ENCODE measurements at regions not wholly inside any gene's neighbourhood (a gene's known extent, or its start where the extent isn't known, plus 50 kb on each side); places are given as distances from the start of the nearest gene placed in this dataset.

GRCh38 chr6:166244353-166245045 is 63.7 kb downstream of the PRR18 start:
- TF ChIP-seq CTCF (IDR thresholded peaks at IDR 0.05) (no peak), POLR2A (IDR thresholded peaks at IDR 0.05) (no peak)
